Ovary (tissue), 7 donors: ENCODE measurements at regions not wholly inside any gene's neighbourhood (a gene's known extent, or its start where the extent isn't known, plus 50 kb on each side); places are given as distances from the start of the nearest gene placed in this dataset.

Experiments used
- DNase-seq, 5 donors: peaks; one replicate each; pipeline ENCODE4 v3.0.0-alpha.2; 2019 to 2020
- H3K27ac ChIP-seq, 2 donors: fragments of 200-600 bp; one replicate each; pipeline versions ENCODE4 v1.5.1 to v1.8.0; 2019 to 2022
- H3K27me3 ChIP-seq: fragments of 200-600 bp; one replicate; pipeline ENCODE4 v1.8.0; 2022
- H3K36me3 ChIP-seq: fragments of 200-600 bp; sonication (generic); one replicate; pipeline ENCODE4 v1.5.1; 2019
- H3K4me1 ChIP-seq: one replicate; pipeline ENCODE4 v1.8.1; 2013; ENCODE audit warnings: mild to moderate bottlenecking, moderate library complexity; ENCODE audit not compliant: insufficient read depth
- H3K4me3 ChIP-seq: fragments of 200-600 bp; sonication (generic); one replicate; pipeline ENCODE4 v1.5.1; 2017
- H3K9me3 ChIP-seq, 2 donors: fragments of 200-600 bp in 1 of 2; sonication (generic) in 1 of 2; one replicate each; pipeline versions ENCODE4 v1.5.1 to v1.8.1; 2013 to 2019; ENCODE audit warnings: mild to moderate bottlenecking in 1 of 2, moderate library complexity in 1 of 2
- EP300 ChIP-seq: sonication (generic); formaldehyde crosslinking; IDR thresholded peaks from one replicate; pipeline ENCODE4 v1.6.1; 2017; ENCODE audit warnings: antibody characterized with exemption
- POLR2A ChIP-seq: fragments of 450-650 bp; IDR thresholded peaks from one replicate; pipeline ENCODE4 v1.6.1; 2017; ENCODE audit warnings: antibody characterized with exemption, mild to moderate bottlenecking, moderate library complexity
- WGBS, 3 donors: extraction: QIAGEN DNeasy Blood & Tissue Kit in 1 of 3; methylation state at CpG; one replicate each; pipeline versions ENCODE4 v1.1.5 to v1.1.7; 2013 to 2017; 5-methylcytosine and 5-hydroxymethylcytosine counted together
- intact Hi-C, 4 donors: fragments of 100-400 bp; cut with DNase I; formaldehyde crosslinking; loops; one replicate each; pipeline versions ENCODE4 v1.11.0 to v1.15.1; 2022 to 2023
- TF ChIP-seq, protein P1 (sequence below), 3 donors: fragments of 450-650 bp in 2 of 3; fragments of 200-600 bp in 1 of 3; IDR thresholded peaks; one replicate each; pipeline versions ENCODE4 v1.5.1 to v1.8.0; 2016 to 2022; ENCODE audit warnings: antibody characterized with exemption in 3 of 3, mild to moderate bottlenecking in 1 of 3
- donor health status: DM: no; HTN: no; CAD: no; lungs with moderate emphysema.
- donor health status: DM: no; HTN: no; CAD: no.
- donor health status: Bipolar disorder and iron deficiency.
- donor health status: DM: no; HTN: no; CAD: no.
- donor health status: DM: yes; HTN: yes; CAD: no.

DNA sequence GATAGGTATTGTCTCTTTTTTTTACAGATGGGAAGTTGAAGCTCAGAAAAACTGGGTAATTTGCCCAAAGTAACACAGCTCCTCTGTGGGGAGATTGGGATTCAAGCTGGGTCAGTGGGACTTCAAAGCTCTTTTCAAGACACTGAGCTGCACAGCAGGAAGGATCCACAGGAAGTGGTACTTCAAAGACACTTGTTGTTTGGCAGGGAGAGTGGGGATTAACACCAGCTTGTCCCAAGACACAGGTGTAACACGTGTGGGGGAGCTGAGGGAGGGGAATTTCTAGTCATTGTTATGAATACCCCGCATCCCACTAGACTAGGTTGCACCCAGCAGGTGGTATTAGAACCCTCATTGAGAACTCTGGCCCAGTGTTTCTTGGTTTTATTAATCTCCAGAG lies 116.0 kb downstream of the FOXB1 start:
- no peaks in the 10 kb centered on the region for H3K27me3 ChIP-seq
- no peak overlapping the region for H3K4me3 ChIP-seq
- H3K36me3 ChIP-seq, result no peaks in the 10 kb centered on the region
- WGBS, 3 donors, result 35 to 50% (median 46%) methylated on average over 2 of the region's 2 CpGs
- no peaks in the 10 kb centered on the region for H3K4me1 ChIP-seq
- no peak for DNase-seq
- H3K9me3 ChIP-seq, result no peaks in the 10 kb centered on the region
- intact Hi-C loops, result no loop called here
- TF ChIP-seq POLR2A (no peak), EP300 (no peak)
- TF ChIP-seq, protein P1, sequence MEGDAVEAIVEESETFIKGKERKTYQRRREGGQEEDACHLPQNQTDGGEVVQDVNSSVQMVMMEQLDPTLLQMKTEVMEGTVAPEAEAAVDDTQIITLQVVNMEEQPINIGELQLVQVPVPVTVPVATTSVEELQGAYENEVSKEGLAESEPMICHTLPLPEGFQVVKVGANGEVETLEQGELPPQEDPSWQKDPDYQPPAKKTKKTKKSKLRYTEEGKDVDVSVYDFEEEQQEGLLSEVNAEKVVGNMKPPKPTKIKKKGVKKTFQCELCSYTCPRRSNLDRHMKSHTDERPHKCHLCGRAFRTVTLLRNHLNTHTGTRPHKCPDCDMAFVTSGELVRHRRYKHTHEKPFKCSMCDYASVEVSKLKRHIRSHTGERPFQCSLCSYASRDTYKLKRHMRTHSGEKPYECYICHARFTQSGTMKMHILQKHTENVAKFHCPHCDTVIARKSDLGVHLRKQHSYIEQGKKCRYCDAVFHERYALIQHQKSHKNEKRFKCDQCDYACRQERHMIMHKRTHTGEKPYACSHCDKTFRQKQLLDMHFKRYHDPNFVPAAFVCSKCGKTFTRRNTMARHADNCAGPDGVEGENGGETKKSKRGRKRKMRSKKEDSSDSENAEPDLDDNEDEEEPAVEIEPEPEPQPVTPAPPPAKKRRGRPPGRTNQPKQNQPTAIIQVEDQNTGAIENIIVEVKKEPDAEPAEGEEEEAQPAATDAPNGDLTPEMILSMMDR (IDR thresholded peaks at IDR 0.05), result no peak
- no peak overlapping the region for H3K27ac ChIP-seq

DNA sequence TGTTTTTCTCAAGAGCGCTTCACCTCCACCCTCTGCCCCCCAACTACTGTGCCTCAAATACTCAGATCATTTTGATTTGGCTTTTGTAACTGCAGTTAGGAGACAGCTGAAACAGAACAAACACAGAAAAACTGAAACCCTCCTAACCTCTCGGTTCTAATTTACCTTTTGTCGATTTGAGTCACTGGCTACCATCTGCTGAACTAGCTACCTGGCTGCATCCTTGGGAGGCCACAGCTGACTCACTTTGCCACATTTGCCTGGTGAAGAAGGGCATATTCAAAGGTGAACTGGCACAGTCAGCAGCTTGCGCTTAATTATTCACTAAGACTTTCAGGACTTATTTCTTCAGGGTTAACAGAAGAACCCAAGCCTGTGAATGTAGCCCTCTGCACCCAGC lies 117.7 kb downstream of the FOXB1 start:
- WGBS, 3 donors, result 89 to 90% (median 89%) methylated on average over 4 of the region's 4 CpGs
- TF ChIP-seq, protein P1 (IDR thresholded peaks at IDR 0.05), result no peak
- no peak for TF ChIP-seq EP300
- no peak for TF ChIP-seq POLR2A
- no peak overlapping the region for H3K4me3 ChIP-seq
- peaks cover 1% of the 10 kb centered on the region for H3K4me1 ChIP-seq
- no peaks in the 10 kb centered on the region for H3K27me3 ChIP-seq
- no peaks in the 10 kb centered on the region for H3K36me3 ChIP-seq
- DNase-seq, result no peak
- H3K9me3 ChIP-seq, result no peaks in the 10 kb centered on the region
- no peak overlapping the region for H3K27ac ChIP-seq
- intact Hi-C loops, result no loop called here

DNA sequence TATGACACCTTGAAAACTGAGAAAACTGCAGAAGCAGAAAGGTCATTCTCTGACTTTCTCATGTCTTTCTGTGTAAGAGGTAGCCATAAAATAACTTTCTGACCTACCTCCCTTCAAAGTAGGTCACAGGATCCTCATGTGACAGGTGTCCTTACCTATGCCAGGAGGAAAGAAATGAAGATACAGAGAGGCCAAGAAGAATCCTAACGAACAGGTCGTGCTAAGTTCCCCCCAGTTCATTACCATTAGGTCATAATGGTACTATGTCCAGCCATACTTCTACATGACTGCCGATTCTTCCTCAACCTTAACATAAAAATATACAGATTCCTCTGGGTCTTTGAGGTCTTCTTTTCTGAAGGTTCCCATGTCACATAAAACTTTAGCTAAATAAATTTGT lies 118.6 kb downstream of the FOXB1 start:
- no peak for DNase-seq
- Histone ChIP-seq H3K9me3 (no peaks in the 10 kb centered on the region), H3K4me1 (peaks cover 2% of the 10 kb centered on the region), H3K4me3 (no peak overlapping the region), H3K36me3 (no peaks in the 10 kb centered on the region), H3K27me3 (no peaks in the 10 kb centered on the region), H3K27ac (no peak overlapping the region)
- intact Hi-C loops, result no loop called here
- 91 to 97% (median 92%) methylated on average over 3 of the region's 3 CpGs for WGBS, 3 donors
- TF ChIP-seq, protein P1 (IDR thresholded peaks at IDR 0.05), result no peak
- TF ChIP-seq EP300 (no peak), POLR2A (no peak)

DNA sequence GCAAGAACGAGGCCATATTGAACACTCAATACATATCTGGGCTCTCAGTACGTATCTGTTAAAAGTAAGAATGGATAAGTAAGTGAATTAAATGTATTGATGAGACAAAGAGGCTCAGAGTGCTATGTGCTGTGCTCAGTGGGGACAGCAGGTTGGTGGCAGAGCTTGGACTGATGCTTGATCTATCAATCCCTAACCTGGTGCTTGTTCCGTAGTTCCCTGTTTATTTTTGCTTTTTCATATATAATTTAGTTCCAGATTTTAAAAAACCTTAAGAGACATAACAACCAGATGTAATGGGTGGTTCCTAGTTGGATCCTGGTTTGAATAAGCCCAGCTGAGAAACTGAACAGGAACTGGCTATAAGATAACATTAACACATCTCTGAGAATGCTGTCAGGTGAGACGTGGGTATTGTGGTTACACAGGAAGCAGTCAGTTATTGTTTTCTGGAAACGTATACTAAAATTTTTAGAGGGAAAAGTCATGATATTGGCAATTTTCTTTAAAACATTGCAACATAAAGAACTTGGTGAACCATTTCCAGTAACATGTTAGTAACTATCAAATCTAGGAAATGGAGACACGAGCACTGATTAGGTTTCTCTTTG lies 120.5 kb downstream of the FOXB1 start:
- no peak for DNase-seq
- H3K27ac ChIP-seq, result no peak overlapping the region
- no peaks in the 10 kb centered on the region for H3K36me3 ChIP-seq
- no peaks in the 10 kb centered on the region for H3K27me3 ChIP-seq
- no peak overlapping the region for H3K4me3 ChIP-seq
- TF ChIP-seq POLR2A (no peak), EP300 (no peak)
- TF ChIP-seq, protein P1 (IDR thresholded peaks at IDR 0.05), result no peak
- WGBS, 3 donors, result 71 to 79% (median 77%) methylated on average over 6 of the region's 6 CpGs
- no peaks in the 10 kb centered on the region for H3K9me3 ChIP-seq
- intact Hi-C loops, result no loop called here
- H3K4me1 ChIP-seq, result peaks cover 4% of the 10 kb centered on the region
